Activated CD4-positive, alpha-beta T cell treated with anti-CD3 and anti-CD28 coated beads, Interleukin-2, amount 50 U/mL, for 24 hours (primary cell): ENCODE measurements at regions not wholly inside any gene's neighbourhood (a gene's known extent, or its start where the extent isn't known, plus 50 kb on each side); places are given as distances from the start of the nearest gene placed in this dataset.

Source experiments
- DNase-seq, 2 donors: peaks; one replicate each; pipeline ENCODE4 v3.0.0-alpha.2; 2020; ENCODE audit warnings: low read depth in 1 of 2, low spot score in 1 of 2

DNA sequence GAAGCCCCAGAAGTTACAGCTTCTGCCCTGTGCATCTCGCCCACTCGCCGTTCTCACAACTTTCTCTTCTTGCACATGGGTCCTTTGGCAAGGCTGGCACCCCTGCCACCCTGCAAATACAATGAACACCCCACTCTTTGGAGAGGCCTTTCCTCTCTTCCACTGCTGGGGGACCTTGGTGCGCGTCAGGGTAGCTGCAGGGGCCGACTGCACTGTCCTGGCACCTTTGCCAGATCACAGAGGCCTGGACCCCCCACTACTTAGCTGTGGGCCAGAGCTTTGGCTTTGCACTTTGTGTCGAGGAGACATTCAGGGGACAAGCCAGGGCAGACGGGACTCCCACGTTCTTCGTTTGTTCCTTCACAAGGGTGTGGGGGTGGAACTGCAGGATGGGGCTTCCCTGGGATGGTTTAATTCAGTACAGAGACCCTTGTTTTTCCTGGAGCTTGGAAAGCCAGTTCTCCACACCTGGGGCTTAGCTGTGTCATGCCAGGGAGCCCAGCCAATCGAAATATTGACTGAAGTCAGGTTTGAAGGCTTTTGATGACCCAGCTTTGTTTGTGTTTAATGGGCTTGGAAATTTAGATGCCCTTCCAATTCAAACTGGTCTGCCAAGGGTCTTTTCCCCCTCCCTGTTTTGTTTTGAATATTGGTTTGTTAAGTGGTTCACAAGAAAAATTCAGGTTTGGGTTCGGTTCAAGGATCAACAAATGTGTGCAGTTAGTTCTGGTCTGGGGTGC, 256.1 kb upstream of the TLE3 start:
- DNase-seq, result no peak

DNA sequence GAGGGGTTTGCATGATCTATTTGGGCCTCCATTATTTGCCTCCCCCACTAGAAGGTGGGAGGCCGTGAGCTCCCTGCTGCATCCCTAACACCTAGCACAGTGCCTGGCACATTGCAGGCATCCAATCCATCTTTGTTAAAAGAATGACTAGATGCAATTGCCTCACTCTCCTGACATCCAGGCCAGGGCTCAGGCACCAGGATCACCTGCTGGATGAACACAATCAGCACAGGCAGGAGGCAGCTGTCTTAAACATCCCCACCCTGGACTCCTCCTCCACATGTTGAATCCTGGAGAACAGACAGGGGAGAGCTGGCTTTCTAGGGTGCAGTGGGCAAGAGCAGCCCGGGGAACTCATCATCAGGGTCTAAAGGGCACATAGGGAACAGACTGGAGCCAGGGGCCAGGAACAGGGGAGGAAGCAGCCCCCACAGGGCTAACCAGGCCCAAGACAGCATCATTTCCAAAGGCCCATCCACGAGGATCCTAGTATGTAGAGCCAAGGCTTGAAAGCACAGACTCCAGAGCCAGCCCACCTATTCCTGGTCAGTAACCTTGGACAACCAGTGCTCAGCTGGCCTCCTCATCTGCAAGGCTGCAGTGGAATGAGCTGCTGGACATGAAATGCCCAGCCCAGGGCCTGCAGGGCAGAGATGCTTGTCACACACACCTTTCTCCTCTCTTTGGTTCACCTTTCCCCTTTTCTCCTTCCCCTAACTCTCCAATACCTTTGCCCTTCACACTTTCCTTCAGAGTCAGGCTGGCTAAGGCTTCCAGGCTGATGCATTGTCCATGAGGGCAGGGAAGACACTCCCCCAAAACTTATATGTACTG, 254.4 kb upstream of the TLE3 start:
- no peak for DNase-seq

- DNase-seq, result no peak
Observed at GRCh38 chr15:70351391-70351790, 253.7 kb upstream of the TLE3 start.

DNA sequence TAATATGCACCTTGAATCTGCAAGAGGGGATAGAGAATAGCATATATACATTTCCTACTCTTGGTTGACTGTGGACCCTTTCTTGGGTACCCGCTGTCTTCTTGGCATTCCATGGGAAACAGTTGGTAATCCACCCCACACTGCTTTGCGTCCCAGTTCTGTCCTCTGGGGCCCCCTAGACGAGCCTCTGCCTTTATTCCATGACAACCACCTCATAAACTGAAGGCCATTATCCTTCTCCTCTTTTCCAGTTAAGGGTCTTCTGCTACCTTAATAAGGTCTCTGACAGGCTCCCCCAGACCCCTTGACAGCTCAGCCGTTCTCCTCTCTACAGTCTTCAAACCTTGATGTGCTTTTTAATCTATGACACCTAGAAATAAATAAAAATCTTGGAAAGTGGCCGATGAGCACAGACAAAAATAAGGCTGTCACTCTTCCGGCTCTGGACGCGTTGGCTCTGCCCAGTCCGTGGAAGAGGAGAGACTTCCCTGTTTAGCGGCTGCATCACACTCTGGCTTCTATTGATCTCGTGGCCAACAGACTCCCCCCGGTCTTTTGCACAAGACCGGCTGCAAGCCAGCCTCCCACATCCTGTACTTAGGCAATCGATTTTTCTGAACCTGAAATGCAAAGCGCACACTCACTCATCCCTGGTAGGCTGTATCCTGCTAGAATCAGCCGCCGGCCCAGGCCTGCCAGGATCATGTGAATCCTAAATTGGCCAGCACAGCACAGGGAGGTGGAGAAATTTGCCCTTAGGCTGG, 251.0 kb upstream of the TLE3 start:
- no peak for DNase-seq

DNA sequence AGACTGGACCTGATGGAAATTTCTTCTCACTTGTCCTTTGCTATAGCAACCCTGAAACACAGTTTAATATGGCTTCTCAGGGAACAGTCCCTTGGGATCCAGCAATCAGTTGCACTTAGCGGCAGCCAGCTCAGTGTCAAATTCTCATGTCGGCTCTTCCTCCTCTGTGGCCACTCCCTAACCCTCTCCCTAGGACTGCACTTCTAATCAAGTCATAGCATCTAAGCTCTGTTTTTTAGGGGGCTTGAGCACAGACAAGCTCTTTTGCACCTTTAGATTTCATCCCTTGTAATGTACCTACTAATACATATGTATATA, 250.5 kb upstream of the TLE3 start:
- no peak for DNase-seq

GRCh38 chr15:70347321-70348225, 249.9 kb upstream of the TLE3 start:
- DNase-seq, result no peak

DNA sequence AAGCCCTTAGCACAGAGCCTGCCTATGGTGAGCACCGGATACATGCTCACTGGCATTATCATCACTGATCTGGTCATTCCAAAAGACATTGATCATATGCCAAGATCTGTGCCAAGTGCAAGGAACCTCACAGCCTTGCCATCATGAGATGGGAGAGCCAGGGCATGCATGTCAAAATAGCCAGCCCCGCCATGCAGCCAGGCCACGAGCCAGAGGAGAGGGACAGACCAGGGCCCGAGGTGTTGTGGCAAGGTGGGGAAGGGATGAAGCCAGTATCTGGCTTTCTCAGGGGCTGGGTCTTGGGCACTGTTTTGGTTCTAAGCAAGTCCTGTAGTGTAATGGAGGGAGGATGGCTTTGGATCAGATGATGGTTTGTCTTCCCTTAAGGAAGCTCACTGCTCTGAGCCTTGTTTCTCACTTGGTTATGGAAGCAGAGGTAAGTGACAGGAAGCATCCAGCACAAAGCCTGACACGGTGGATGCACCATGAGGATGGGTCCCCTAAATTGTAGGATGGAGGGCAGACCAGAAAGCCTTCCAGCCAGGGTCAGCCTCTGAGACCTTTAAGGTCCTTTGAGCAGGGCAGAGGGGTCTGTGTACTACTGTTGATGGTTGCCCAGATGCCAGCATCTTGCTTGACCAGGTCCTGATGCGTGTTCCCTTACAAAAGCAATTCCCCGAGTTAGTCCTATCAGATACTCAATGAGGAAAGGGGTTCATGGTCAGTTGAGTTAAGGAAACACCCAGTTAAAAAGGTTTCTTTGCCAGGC, 247.7 kb upstream of the TLE3 start:
- no peak for DNase-seq

- DNase-seq, result no peak
Observed at GRCh38 chr15:70344666-70345065, 246.9 kb upstream of the TLE3 start.

GRCh38 chr15:70343961-70344621, 246.4 kb upstream of the TLE3 start:
- DNase-seq, result no peak

DNA sequence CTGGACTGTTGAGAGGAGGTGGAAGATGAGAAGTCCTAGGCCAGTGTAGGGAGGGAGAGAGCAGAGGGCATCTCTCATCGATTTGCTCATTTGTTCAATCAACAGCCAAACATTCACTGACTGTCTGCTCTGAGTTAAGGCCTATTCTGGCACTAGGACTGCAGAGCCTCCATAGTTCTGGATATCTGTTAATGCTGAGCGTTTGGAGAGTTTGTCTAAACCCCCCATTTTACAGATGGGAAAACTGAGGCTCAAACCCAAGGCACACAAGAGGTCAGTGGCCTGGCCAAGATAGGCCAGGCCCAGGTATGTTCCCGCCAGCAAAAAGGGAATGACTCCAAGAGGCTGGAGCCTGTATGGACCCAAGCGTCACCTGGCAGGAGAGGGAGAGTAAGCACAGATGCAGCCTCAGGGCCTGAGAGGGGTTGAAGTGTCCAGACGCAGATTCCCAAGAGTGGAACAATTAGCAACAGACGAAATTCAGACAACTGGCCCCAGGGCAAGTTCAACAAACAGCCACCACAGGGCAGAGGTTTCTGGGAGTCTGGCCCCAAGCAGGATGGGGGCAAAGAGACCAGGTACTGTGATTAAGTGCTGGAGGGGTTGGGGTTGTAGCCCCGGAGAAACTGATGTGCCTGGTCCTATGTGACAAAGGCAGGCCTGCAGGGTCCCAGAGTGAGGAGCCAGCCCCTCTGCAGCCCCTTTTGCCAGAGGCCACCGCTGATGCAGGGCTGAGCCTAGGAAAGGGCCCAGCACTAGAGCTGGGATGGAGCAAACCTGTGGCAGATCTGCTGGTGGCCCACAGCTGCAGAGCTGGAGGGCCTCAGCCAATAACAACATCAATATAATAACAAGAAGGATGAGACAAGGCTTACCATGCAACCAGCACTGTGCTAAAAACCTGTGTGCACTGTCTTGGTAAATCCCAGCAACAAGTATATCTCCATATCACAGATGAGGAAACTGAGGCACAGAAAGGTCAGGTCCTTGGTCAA, 245.1 kb upstream of the TLE3 start:
- DNase-seq, result no peak

DNA sequence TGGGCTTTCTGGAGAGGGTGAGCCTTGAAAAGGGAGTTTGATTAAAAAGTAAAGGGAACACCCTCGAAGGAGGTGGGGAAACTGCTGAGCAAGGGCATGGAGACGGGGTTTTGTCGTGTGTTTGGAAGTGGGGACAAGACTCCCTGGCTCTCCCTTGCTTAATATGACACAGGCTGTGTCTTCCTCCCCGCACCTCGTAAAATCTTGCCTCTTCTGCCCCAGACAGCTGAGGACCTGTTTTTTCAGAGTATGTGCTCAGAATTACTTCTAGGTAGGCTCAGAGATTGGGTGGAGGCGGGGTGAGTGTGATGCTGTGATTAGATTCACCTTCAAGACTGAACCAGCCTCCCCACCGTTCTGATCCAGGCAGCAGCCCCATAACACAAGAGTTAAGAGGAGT, 244.4 kb upstream of the TLE3 start:
- DNase-seq, result no peak

GRCh38 chr15:70341566-70341965, 243.8 kb upstream of the TLE3 start:
- DNase-seq, result no peak

DNA sequence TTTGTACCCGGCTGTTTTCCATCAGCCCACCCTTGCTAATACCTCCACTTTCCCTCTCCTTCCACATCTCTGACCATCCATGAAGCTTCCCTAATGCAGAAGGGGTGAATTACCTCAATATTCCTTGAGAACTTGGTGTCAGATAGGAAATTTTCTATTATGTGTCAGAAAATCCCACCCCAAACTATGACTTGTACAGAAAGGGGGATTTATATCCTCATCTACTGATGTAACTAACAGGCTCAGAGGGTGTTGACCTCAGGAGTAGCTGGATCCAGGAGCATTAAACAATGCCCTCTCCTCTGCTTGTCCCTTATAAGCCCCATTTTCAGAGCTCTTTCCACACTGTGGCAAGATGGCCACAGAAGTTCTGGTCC, 242.8 kb upstream of the TLE3 start:
- no peak for DNase-seq

DNA sequence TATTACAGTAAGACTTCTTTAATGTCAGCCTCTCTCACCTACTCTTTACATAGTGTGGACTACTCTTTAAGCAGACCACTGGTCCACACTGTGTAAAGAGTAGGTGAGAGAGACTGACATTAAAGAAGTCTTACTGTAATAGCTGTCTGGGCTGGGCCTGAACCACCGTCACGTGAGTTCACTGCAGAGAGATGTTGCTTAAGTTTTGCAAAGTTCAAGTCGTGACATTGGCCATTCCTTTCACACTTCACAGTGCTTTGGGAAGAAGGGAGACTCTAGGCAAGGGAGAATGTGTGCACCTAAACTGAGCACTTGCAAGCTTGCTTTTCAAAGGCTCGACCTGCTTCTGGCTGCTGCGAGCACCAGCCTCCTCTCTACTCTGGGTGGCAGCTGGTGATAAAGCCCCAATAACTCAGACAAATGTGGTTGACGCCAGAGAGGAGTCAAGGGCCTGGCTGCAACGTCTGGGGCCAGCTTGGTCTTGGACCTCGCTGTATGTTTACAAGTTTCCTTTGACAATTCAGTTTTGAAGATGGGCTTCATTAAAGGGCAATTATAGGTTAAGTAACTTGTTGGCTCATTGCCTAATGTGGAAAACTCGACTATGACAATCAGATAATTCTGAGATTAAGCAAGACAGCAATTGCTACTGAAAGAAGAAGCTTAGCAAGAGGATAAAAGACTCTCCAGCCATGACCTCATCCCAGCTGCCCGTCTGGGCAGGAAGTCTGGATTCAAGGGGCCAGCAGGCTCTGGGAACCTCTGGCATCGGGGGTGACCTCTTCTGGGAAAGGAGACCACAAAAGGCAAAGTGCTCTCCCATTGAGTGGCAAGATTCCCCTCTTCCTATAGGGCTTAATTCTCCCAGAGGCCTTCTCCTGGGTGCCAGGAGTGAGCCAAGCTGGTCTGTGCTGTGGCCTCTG, 242.1 kb upstream of the TLE3 start:
- no peak for DNase-seq

GRCh38 chr15:70337277-70338186, 239.8 kb upstream of the TLE3 start:
- no peak for DNase-seq

DNA sequence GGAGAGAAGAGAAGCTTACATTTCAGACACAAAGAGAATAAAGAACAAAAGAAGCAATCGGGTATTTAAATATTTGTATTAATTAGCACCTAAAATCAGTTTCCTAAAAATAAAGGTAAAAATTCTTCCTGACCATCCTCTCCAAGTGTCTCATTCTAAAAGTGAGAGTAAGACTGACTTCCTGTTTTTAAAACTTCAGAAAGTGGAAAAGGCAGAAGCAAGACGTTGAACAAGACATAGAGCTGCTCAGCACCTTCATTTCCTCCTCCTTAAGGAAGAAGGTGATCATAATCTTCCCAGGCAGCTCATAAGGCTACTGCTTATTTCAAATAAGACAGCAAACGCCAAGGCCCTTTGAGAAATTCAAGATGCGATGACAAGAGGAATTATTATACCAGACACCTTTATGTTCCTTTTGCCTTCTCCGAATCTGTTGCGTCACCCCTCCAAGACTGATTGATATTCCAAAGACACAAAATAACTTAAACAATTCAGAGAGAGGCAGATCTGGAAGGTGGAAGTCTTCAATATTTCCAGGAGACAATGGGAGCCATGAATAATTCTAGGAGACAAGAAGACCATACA, 238.8 kb upstream of the TLE3 start:
- no peak for DNase-seq
